Right kidney (tissue), 1 donor: ENCODE measurements at regions not wholly inside any gene's neighbourhood (a gene's known extent, or its start where the extent isn't known, plus 50 kb on each side); places are given as distances from the start of the nearest gene placed in this dataset.
A peak's percentile ranks its signal among the peaks of the same experiment; 100 is the strongest.
"Not testable (repeated sequence)": the region's sequence is repeated elsewhere in the genome, so short reads cannot be mapped to it uniquely, and the experiment has no call there.

ENCODE experiments used
- DNase-seq: peaks from one replicate; pipeline ENCODE4 v3.0.0-alpha.2; 2016

DNA sequence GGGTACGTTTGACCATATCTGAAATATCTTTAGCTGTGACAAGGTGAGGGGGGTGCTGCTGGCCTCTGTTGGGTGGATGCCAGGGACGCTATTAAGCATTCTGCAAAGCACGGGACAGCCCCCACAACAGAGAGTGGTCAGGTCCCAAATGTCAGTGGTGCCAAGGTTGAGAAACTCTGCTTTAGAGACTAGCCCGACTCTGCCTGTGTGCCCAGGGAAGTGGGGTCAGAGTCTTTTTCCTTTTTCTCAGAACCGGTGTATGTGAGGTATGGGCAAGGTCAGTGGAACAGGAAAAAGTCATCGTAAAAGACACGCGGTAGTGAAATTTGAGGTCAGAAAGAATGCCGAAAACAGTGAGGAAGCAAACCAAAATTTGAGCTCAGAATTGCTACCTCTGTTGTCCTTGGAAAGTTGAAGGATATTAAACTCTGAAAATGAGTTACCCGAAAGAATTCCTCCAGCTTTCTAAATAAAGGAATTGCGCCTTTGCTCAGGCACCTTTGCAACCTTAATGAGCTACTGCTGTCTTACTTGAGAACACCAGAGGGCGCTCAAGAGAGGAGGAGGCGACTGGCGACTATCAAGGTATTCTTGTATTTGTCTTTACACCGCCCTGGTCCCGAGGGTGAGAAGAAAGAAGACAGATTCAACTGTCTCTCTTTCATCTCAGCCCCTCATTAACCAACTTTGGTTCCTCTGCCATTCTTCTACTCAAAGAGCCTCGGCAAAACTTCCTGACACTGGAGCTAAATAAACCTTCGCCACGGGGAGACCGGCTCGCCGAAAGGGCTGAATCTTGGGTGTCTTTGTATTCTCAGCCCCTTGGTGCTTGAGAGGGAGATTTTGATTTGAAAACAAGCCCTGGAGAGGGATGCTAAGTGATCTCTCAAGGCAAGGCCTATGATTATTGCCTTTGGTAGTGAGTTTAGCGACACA, 85.4 kb upstream of the OLIG2 start:
- no peak for DNase-seq

DNA sequence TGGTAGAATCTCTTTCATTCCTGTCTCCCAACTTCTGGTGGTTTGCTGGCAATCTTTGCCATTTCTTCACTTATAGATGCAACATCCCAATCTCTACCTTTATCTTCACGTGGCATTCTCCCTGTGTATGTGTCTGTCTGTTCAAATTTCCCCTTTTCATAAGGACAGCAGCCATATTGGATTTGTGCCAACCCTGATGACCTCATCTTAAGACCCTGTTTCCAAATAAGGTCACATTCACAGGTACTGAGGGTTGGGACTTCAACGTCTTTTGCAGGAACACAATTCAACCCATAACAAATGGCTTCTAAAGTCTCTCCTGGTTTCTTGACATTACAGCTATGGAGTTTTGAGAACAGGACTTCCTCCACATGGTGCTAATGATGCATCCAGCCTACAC, 84.5 kb upstream of the OLIG2 start:
- no peak for DNase-seq

DNA sequence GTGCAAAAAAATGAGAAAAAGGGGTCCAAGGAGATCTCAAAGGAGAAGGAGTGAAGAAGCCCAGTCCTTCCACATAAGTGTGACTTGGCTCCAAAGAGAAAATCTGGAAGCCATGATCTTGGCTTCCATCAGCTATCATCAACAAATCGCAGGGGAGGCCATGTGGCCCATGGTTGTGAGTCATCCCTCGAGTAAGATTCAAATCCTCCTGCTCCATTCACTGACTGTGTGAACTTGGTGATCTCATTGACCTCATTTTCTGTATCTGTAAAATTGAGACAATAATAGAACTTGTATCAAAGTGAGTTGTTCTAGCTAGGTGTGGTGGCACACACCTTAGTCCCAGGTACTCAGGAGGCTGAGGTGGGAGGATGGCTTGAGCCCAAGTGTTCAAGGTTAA, 79.1 kb upstream of the OLIG2 start:
- no peak for DNase-seq

DNA sequence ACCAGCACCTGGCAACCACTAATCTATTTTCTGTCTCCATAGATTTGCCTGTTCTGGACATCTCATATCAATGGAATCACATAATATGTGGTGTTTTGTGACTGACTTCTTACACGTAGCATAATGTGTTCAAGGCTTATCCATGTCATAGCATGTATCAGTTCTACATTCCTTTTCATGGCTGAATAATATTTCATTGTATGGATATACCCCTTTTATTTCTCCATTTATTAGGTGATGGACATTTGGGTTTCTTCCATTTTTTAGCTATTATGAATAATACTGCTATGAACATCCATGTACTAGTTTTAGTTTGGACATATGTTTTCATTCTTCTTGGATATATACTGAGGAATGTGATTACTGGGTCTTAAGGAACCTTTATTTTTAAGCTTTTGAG, 78.0 kb upstream of the OLIG2 start:
- no peak for DNase-seq

DNA sequence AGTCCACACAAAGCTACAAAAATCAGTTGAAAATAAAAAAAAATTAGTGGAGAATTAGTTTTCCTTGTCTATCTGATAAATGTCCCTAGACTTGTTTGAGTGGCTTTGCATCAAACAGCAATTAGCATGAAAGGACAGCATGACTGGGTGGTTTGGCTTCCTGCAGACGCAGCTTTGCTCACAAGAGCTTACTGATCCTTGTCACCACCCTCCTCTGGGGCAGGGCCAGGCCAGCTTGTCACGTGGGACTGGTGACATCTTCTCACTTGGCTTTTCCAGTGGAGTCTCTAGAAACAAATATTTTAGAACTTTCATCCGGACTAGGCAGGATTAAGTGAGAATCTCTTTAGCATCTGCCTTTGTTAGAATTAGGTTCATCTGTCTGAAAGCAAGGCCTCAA, 76.0 kb upstream of the OLIG2 start:
- DNase-seq: no peak

DNA sequence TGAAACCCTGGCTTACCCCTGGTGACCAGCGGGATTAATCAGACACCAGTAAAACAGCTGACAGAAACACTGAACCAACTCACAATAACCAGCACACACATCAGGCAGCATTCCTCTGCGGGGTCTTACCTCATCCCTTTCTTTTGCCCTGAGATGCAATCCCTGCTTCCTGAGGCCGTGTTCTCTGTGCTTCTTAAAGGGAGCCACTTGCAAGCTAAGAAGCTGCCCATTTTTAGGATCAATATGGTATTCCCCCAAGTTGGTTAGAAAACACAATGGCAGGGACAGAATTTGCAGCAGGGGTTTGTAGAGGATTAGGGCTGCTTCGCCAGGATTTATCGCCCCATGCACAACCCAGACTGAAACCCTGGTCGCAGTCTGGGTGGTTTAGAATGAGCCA, 74.7 kb upstream of the OLIG2 start:
- no peak for DNase-seq

DNA sequence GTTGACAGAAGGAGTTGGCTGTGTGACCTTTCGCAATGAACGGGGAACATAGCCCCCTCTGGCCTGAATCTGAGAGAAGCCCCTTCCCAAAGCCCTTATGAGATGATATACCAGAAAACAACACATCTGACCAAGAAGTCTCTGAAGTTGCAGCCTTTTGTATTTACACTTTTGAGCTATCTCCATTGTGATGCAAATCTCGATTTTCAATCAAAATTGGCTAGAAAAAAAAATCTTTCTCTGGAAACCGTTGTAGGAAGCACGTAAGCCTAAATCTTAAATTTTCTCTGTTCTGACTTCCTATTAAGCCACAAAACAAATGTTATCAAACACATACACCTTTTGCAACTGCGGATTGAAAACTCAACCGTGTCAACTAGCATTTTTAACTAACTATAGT, 71.4 kb upstream of the OLIG2 start:
- DNase-seq: no peak

DNA sequence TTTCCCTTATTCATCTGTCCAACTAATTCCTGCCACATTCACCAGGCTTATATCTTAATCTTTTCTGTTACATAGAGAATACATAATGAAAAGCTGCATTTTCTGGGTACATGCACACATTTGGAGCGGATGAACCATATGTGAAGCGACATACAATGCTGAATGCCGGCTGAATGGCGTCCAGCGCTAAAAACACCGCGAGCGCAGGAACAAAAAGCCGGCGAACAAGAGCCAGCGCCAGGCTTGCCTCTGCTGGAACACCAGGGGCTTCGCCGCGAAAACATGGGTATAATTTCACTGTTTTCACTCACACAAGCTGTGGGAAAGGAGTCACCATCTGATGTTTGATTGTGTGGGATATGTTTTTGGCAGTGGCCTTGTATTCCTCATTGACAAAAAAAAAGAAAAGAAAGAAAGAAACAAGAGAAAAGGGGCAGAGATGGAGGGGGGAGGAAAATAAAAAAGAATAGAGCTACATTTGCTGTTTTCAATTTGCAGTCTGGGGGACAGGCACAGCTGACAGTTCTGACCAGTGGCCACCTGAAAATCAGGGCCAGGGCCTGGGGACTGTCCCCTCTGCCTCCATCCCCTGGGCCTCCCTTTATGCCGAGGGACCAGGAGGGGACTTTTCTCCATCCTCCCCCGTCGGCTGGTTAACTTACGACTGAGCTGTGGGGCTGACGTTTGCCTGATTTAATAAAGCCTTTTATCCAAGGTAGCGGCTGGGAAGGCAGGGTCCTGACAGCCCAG, 70.2 kb upstream of the OLIG2 start:
- DNase-seq: peak; percentile 4

DNA sequence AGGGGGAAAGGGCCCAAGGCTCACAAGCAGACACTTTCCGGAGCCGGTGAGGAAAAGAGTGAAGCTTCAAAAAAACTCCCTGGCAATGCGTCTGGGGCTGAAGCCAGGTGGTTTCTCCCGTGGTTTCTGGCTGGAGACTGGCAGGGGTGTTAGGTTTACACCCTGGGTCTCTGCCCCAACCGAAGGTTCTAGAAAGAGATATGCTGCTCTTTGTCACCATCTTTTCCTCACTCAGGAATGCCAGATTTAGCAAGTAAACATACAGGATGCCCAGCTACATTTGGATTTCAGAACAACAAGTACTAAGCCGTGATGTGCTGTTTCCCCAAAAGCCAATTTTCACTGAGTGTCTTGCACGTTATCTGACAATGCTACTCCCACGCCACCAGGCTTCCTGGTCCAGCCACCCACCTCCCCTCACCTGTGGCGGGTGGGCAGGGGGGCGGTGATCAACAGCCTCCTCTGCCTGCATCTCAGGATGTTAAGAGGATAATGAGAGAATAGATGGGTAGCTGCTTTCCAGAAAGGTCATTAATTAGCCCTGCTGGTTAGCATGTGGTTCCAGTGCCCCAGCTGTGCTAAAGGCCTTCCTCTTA, 69.6 kb upstream of the OLIG2 start:
- DNase-seq: no peak

DNA sequence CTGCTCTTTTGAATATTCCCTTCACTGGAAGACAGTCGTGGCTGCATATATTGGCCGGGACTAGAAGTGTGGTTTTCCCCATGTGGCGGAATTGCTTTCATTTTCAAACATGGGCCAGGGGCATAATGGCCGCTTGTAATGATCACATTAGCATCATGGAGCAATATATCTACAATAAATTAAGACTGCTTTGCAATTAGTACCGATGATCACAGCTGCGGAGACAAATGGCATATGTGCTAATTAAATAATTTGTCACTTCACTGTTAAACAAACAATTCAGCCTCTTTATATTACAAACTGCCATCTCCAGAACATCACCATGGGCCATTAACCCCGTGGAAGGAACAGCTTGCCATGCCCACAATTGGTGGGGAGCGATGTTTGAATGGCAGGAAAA, 68.2 kb upstream of the OLIG2 start:
- no peak for DNase-seq

DNA sequence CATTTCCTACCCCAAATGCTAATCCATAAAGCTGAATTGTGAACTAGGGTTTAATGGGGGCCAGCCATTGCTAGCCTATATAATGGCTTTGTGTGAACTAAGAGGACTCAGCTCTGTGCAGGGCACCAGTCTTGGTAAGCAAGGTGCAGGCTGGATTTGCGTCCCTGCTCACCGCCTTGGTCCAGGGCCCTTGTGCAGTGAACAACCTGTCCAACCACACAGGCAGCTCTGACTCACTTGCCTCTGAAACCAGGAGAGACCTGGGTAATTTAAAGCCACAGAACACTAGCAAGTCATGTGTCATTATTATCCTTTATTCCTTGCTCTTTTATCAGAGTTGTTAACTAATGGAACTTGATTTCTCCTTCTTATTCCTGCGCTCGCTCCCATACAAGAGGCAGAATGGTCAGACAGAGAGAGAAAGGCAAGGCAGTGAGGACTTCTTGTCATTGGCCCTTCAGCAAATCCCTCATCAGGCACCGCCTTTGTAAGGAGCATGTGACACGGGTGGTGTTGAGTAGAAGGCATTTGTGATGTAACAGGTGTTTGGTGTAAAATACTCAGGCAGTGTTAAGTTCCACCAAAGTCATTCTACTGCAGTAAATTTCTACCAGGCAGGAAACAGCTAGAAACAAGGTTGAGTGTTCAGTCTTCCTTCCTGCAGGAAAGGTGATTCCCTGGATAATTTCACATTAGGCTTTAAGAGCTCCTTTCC, 67.3 kb upstream of the OLIG2 start:
- no peak for DNase-seq

DNA sequence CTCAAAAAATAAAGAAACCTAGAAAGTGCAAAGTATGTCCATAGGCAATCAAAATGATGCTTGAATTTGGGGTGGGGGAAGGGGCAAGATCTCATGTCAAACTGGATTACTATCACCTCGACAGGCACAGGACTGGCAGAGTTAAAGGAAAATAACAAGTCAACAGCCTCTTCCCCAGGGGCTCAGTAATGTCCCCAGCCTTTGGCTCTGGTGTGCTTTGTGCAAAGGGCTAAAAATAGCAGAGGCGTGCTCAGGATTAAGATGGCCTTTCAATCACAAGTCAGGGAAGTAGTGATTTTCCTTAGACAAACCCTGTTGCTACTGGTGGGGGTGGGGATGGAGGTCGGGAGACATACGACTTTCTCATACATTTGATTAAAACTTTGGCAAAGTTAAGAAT, 63.5 kb upstream of the OLIG2 start:
- no peak for DNase-seq

DNA sequence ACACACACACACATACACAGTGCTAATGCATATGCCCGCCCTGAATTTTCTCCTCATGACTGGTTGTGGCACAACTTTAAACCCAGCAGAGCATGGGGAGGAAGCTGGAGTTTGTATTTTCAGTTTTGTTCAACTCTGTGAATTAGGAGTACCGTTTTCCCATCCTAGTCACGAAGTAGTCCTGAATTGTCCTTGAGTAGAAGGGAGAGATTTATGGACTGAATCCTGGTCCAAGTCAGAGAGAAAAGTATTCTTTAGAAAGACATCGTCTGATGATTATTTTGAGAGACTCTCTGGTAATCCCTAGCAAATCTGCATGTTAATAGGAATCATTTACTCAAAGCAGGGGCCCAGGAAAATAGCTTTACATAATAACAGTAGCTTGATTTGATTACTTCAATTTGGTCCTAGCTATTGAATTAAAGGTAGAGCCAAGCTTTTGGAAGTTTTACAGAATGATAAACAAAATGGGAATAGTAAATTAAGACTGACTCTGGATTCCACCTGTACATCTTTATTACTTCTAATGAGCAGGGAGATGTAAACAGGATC, 60.5 kb upstream of the OLIG2 start:
- no peak for DNase-seq

DNA sequence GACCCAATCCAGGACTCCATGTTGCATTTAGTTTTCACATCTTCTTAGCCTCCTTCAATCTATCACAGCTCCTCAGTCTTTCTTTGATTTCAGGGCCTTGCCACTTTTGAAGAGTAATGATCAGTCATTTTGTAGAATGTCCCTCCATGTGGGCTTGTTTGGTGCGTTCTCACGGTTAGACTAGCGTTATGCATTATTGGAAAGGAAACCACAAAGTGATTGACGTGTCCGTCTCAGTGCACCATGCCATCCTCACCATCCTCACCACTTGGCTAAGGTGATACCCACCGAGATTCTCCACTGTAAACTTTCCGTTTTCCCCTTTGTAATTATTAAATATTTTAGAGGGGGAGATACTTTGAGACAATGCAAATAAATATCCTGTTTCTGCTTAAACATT, 59.6 kb upstream of the OLIG2 start:
- no peak for DNase-seq

DNA sequence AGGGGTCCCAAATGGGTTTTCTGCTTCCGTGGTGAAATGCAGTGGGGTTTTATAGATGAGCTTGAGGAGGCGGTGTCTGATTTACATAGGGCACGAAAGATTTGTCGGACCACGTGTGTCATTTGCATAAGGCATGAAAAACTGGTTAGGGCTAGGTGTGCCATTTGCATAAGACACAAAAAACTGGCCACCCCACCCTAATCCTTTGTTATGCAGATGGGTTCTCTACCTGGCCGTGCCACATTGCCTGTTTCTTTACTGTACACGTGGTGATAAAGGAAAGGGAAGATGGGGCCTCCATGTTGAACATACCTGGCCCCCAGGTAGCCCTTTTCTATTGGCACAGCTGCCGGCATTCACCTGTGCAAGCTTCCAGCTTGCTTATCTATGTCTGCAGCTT, 57.6 kb upstream of the OLIG2 start:
- DNase-seq: not testable (repeated sequence)

DNA sequence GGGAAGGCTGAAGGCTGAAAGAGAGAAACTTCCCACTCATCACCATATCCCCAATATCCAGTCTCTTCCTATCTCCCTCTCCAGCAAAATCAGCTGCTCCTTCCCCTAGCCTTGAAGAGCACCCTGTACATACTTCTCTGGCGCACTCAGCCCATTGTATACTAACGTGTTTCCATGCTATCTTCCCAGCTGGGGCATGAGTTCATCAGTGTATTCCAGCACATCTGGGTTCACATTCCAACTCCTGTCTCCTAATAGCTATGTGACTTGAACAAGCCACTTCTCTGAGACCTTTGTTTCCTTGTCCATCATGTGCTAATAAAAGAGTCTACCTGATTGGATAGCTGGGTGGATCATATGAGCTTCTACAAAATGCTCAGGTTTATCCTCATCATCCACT, 51.1 kb upstream of the OLIG2 start:
- DNase-seq: no peak

DNA sequence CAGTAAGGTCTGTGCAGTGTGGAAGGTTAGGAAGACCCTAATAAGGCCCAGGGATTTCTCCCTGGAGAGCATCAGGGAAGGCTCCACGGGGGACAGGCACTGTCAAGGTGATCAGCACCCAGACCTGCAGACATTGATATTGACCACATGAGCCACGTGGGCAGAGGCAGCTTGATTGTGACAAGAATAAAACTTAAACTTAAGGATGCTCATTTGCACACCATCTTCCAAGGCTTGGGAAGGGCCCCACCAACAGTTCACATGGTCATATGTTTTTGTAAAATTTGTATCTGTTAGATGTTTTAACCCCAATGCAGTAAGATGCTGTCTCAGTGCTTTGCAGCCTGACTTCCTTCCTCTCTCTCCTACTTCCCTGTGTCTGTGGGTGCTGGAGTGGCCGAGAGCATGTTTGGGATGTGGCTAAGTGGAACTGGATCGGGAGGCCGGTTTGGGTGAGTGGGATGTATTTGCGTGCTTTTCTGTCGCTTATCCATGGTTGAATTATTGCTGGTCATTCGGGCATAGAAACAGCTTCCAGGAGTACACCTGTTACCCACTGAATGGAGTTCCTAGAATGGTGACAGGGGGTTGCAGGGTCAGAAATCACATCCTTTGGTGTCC, 49.8 kb upstream of the OLIG2 start:
- DNase-seq: no peak
